ENCODE measurements at regions not wholly inside any gene's neighbourhood (a gene's known extent, or its start where the extent isn't known, plus 50 kb on each side); places are given as distances from the start of the nearest gene placed in this dataset.

DNA sequence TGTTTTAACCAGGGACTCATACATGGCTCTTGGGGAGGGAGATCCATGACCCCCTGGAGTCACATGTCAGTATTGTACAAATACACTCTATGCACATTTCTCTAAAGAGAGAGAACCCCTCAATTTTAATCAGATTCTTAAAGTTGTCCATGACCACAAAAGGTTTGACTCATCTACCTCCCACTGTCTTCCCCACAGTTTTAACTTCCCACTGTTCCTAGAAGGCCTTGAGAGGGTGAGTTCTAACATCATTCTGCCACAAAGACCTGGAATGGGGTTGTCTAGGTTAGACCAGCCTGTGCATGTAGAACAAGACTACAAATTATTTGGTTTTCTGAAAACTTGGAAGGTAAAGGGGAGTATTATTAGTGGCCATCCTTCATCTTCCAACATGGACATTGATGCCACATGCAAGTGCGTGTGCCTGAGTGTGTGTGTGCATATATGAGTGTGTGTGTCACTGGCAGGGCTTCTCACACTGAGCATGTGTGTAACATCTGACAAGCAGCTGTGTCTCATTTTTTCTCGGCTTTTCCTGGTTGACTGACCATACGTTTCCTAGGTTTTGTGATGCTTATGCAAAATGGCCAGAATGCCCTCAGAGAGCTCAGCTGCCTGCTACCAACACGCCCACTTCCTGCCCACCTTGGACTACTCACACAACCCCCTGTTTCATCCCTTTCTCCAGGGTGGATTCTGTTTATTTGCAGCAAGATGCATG lies 94.6 kb upstream of the LGALSL start:
- TF ChIP-seq, protein P1, sequence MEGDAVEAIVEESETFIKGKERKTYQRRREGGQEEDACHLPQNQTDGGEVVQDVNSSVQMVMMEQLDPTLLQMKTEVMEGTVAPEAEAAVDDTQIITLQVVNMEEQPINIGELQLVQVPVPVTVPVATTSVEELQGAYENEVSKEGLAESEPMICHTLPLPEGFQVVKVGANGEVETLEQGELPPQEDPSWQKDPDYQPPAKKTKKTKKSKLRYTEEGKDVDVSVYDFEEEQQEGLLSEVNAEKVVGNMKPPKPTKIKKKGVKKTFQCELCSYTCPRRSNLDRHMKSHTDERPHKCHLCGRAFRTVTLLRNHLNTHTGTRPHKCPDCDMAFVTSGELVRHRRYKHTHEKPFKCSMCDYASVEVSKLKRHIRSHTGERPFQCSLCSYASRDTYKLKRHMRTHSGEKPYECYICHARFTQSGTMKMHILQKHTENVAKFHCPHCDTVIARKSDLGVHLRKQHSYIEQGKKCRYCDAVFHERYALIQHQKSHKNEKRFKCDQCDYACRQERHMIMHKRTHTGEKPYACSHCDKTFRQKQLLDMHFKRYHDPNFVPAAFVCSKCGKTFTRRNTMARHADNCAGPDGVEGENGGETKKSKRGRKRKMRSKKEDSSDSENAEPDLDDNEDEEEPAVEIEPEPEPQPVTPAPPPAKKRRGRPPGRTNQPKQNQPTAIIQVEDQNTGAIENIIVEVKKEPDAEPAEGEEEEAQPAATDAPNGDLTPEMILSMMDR (IDR thresholded peaks at IDR 0.05; ENCODE audit: insufficient read depth, low read length), result no peak
- no peak for TF ChIP-seq POLR2AphosphoS5 (IDR thresholded peaks at IDR 0.05; ENCODE audit: low read depth)
- TF ChIP-seq, protein P2, sequence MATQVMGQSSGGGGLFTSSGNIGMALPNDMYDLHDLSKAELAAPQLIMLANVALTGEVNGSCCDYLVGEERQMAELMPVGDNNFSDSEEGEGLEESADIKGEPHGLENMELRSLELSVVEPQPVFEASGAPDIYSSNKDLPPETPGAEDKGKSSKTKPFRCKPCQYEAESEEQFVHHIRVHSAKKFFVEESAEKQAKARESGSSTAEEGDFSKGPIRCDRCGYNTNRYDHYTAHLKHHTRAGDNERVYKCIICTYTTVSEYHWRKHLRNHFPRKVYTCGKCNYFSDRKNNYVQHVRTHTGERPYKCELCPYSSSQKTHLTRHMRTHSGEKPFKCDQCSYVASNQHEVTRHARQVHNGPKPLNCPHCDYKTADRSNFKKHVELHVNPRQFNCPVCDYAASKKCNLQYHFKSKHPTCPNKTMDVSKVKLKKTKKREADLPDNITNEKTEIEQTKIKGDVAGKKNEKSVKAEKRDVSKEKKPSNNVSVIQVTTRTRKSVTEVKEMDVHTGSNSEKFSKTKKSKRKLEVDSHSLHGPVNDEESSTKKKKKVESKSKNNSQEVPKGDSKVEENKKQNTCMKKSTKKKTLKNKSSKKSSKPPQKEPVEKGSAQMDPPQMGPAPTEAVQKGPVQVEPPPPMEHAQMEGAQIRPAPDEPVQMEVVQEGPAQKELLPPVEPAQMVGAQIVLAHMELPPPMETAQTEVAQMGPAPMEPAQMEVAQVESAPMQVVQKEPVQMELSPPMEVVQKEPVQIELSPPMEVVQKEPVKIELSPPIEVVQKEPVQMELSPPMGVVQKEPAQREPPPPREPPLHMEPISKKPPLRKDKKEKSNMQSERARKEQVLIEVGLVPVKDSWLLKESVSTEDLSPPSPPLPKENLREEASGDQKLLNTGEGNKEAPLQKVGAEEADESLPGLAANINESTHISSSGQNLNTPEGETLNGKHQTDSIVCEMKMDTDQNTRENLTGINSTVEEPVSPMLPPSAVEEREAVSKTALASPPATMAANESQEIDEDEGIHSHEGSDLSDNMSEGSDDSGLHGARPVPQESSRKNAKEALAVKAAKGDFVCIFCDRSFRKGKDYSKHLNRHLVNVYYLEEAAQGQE (IDR thresholded peaks at IDR 0.05; ENCODE audit: insufficient replicate concordance, low read depth), result no peak
